Endometrium (tissue), 2 donors: ENCODE measurements at regions not wholly inside any gene's neighbourhood (a gene's known extent, or its start where the extent isn't known, plus 50 kb on each side); places are given as distances from the start of the nearest gene placed in this dataset.
"Not testable (repeated sequence)": the region's sequence is repeated elsewhere in the genome, so short reads cannot be mapped to it uniquely, and the experiment has no call there.

Source experiments
- FAIRE-seq: peaks from 2 replicates; lab custom pipeline; 2012; peaks lifted over from hg19 to GRCh38; lab: Jason Lieb, UNC
- donor health status: control.
- donor health status: control.

GRCh38 chr1:166391279-166392066 lies 224.7 kb upstream of the FAM78B start:
- peak; percentile 94 for FAIRE-seq

- FAIRE-seq = no peak
These were observed 228.9 kb upstream of the FAM78B start for GRCh38 chr1:166395729-166396128.

GRCh38 chr1:166409253-166410082 lies 242.7 kb upstream of the FAM78B start:
- not testable (repeated sequence) for FAIRE-seq

GRCh38 chr1:166410083-166410385 lies 243.2 kb upstream of the FAM78B start:
- FAIRE-seq = no peak

GRCh38 chr1:166416831-166417230 lies 250.0 kb upstream of the FAM78B start:
- FAIRE-seq = not testable (repeated sequence)

GRCh38 chr1:166418344-166418933 lies 251.6 kb upstream of the FAM78B start:
- no peak for FAIRE-seq

GRCh38 chr1:166422586-166422985 lies 255.8 kb upstream of the FAM78B start:
- not testable (repeated sequence) for FAIRE-seq

- FAIRE-seq = no peak
These were observed 265.9 kb upstream of the FAM78B start for GRCh38 chr1:166432655-166433054.

GRCh38 chr1:166433404-166434304 lies 266.9 kb upstream of the FAM78B start:
- not testable (repeated sequence) for FAIRE-seq

- no peak for FAIRE-seq
These were observed 290.9 kb upstream of the FAM78B start for GRCh38 chr1:166457700-166458099.

GRCh38 chr1:166464333-166464732 lies 297.5 kb upstream of the FAM78B start:
- FAIRE-seq = no peak

GRCh38 chr1:166470014-166470413 lies 303.2 kb upstream of the FAM78B start:
- FAIRE-seq = no peak

GRCh38 chr1:166470441-166470840 lies 303.6 kb upstream of the FAM78B start:
- FAIRE-seq = no peak

GRCh38 chr1:166471359-166471758 lies 304.6 kb upstream of the FAM78B start:
- no peak for FAIRE-seq

- FAIRE-seq = peak; percentile 72
These were observed 312.3 kb upstream of the FAM78B start for GRCh38 chr1:166479052-166479631.

- no peak for FAIRE-seq
These were observed 317.7 kb upstream of the FAM78B start for GRCh38 chr1:166484471-166484870.

GRCh38 chr1:166484871-166485270 lies 318.1 kb upstream of the FAM78B start:
- FAIRE-seq = no peak

GRCh38 chr1:166485620-166486019 lies 318.8 kb upstream of the FAM78B start:
- FAIRE-seq = no peak

- FAIRE-seq = no peak
These were observed 321.5 kb upstream of the FAM78B start for GRCh38 chr1:166488327-166488726.

- no peak for FAIRE-seq
These were observed 322.5 kb upstream of the FAM78B start for GRCh38 chr1:166489356-166489669.

GRCh38 chr1:166489670-166490436 lies 323.1 kb upstream of the FAM78B start:
- FAIRE-seq = no peak
